NCI-H146 (cell line): ENCODE measurements at regions not wholly inside any gene's neighbourhood (a gene's known extent, or its start where the extent isn't known, plus 50 kb on each side); places are given as distances from the start of the nearest gene placed in this dataset.

ENCODE experiments used
- DNase-seq: peaks from one replicate; lab custom pipeline; 2025; lab: John Stamatoyannopoulos, UW

DNA sequence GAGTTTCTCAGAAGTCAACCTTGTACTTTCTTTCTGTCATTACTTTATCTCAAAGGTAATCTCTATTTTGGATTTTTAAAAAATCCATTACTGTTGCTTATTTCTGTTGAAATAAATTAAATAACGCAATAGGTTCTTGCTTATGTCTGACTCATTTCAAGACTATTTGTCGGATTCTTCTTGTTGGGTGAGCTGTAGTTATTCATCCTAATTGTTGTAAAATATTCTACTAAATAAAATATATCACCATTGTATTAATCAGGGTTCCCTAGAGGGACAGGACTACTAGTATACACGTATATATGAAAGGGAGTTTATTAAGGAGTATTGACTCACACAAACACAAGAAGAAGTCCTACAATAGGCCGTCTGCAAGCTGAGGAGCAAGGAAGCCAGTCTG lies 403.9 kb upstream of the CYRIA start:
- no peak for DNase-seq

DNA sequence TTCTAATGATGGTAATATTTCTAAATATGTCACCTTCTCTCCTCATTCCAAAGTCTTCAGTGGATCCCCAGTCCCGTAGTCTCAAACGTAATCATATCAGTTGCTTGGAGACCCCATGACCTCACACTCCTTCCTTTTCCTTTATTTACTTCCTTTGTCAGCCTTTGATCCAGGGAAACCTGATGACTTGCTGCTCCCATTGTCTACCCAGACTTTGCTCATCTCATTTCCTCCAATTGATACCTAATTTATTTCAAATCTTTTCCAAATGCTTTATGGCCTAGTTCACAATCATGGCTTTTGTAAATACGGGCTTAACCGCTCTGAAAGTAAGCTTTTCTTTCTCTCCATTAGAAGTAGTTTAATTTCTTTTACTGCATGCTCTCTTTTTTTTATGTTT lies 402.4 kb upstream of the CYRIA start:
- DNase-seq: no peak

GRCh38 chr2:17065536-17065935 lies 399.9 kb upstream of the CYRIA start:
- DNase-seq: no peak

DNA sequence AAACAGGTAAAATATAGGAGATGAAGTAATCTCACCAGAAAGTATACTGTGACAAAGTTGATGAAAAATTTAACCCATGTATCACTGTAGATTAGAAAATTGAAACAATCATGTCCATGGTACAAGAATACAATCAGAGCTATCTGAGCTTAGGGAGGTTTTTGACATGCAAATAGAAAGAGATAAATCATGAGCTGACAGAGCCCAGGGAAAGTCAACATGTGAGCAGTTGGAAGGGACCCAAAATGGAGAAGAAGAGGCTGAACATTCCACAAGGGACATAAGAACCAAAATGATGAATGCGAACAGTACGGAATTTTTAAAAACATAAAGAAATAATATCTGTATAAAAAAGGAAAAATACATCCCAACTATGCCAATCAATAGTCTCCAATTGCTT lies 395.4 kb upstream of the CYRIA start:
- no peak for DNase-seq

GRCh38 chr2:17059458-17059857 lies 393.8 kb upstream of the CYRIA start:
- DNase-seq: no peak

GRCh38 chr2:17058772-17059402 lies 393.3 kb upstream of the CYRIA start:
- no peak for DNase-seq

DNA sequence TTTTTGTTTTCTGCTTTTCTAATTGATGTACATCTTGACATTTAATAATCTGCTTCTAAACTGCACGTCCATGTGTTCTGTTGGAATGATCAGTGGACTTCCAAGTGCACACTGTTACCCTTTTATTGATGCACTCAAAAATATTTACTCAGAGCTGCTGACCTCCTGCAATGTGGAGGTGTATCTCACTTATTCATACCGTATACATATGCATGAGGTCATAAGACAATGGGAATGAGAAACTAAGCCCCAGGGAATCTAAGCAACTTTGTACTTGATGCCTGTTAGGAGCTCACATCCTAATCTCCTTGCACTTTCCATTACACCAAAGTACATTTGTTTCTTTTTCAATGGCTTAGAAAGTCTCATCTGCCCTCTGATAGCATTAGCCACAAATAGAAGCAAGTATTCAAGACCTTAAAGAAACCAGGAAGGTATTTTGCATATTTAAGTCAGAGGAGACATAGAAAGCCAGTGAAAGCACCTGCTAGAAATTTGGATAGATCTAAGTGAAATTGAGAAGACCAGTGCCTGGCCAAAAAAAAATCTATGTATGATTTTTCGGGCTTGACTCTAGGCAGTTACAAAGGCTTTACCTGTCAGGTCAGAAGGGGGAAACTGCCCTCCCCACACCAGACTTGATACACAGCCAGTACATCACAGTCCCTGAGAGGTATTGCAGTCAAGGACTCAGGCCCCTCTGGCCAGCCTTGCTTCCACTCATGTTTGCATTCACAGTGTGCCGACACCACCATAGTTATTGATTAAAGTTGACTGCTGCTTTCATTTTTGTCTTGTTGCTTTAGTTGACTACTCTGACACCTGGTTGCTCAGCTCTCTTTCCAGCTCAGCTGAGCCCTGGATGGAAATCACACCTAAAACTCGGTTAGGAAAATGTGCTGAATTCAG lies 391.7 kb upstream of the CYRIA start:
- DNase-seq: no peak

GRCh38 chr2:17056236-17056635 lies 390.6 kb upstream of the CYRIA start:
- DNase-seq: no peak

- peak; percentile 62 for DNase-seq
Measured at GRCh38 chr2:17052001-17052400, 386.4 kb upstream of the CYRIA start.

- DNase-seq: peak; percentile 76
Measured at GRCh38 chr2:17051538-17051937, 385.9 kb upstream of the CYRIA start.

DNA sequence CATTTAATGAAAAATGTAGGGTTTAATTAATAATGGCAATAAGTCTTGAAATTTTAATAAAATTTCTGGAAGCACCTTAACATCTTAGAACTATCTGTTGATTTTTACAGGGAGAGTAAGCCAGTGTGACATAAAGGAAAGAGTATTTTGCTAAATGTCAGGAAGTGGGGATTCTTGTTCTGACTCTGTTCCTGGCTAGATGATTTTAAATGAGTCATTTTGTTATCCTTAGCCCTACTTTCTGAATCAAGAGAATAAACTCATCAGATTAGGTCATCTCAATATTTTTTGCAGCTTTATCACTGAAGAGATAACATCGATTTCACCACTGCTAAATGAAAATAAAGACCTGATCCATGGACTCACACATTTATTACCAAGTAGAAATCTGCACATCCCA lies 377.5 kb upstream of the CYRIA start:
- no peak for DNase-seq

GRCh38 chr2:17036361-17036760 lies 370.7 kb upstream of the CYRIA start:
- DNase-seq: no peak

- no peak for DNase-seq
Measured at GRCh38 chr2:17035010-17035409, 369.4 kb upstream of the CYRIA start.

GRCh38 chr2:17030047-17030446 lies 364.4 kb upstream of the CYRIA start:
- no peak for DNase-seq

DNA sequence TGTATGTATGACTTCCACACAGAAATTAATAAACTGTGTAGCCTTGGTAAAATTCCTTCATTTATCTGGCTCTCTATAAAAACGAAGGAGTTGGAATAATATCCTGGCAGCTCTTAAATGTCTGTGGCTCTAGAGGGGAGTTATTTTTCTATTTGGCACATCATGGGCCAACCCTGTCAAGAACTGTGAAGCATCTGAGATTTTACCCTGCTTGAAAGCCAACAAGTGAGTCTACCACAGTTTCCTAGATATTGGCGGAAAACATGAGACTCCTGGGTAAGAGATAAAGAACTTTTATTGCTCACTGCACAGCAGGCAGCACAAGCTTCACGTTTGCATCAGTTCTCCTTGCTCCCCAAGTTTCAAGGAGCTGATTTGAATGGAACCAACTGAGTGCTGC lies 346.7 kb upstream of the CYRIA start:
- DNase-seq: no peak

- DNase-seq: no peak
Measured at GRCh38 chr2:17010104-17010503, 344.5 kb upstream of the CYRIA start.

DNA sequence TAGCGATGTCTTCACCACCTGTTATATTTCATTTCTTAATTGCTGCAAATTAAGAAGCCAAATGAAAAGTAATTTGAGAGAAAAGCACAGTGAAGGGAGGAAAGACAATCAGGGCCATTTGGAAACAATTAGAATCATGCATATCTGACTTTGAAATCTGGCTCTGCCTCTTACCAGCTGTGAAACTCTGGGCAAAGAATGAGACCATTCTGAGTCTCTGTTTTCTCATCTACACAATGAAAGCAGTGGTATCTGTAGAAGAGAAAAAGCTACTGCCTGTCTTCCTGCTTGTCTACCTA lies 334.5 kb upstream of the CYRIA start:
- peak; percentile 15 for DNase-seq

DNA sequence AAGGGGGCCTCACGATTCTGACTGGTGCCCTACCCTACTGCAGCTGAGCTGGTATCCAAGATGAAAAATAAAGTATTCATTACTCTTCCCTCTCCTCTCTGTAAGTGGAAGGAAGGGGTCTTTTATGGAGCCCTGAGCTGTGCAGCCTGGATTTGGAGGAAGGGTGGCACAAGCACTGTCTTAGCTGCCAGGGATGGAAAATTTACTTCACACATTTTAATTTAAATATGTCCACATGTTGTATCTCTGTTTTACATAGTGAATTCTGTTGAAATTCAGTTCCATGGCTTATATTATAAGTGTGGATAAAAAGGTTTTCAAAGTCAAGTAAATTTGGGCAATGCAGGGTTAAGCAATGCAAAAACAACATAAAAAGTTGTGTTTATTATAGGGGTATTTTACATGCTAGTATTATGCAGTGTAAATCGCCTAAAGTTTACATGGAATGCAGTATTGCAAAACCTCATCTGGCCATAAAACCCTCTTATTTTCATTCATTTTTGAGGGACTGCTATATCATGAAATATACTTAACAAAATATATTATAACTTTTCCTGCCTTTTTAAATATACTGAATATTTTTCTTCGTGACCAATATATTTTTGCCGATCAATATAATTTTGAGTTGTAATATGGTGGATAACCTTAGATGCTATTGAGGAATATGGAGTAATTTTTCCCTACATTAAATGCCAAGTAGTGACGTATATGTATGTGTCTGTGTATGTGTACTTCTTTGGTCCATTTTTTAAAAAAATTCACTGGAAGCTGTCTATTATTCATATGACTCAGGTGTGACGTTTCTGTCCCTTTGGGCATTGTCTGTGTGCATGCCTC lies 333.9 kb upstream of the CYRIA start:
- no peak for DNase-seq

- DNase-seq: no peak
Measured at GRCh38 chr2:16978301-16978700, 312.7 kb upstream of the CYRIA start.

DNA sequence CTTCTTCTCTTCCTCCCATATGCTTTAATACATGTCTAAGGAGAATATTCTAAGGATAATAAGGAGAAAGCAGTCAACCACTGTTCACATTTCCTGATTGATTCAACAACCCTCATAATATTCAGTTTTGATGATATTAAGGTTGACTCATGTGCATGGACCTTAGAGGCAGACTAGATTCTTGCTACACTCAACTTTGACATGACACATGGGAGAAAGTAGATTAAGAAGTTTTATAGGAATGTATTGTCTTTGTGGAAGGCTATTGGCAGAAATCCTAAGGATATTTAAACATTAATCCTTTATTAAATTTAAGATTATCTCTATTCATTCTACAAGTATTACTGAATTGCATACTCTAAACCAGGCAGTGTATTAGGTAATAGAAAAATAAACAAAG lies 309.1 kb upstream of the CYRIA start:
- DNase-seq: no peak

DNA sequence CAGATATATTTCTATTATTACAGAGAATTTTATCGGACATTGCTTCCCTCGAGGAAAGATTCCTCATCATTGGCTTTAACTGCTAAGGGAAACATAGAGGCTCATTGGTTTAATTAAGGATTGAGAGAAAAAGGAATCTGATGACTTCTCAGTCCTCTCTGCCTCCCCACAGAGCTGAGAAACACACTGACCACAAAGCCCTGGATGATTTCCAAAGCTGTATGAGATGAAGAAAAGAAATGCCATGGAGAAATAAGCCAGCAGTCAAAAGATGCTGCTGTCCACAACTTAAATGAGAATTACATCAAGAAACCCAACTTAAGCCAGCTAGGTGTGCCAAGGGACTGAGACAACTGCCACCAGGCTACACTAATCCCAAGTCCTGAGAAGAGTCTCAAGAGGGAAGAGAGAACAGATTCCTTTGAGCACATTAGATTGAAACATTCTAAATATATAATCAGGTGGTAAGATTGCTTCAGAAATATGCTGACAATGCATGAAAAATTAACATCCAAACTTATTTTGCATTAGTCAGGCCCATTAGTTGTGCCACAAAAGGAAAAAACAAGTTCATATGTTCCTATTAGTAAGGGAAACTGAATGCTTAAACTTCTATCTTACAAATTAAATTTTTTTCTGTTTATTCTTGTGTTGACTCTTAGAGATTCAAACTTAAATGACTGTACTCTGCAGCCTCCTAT lies 308.1 kb upstream of the CYRIA start:
- no peak for DNase-seq

DNA sequence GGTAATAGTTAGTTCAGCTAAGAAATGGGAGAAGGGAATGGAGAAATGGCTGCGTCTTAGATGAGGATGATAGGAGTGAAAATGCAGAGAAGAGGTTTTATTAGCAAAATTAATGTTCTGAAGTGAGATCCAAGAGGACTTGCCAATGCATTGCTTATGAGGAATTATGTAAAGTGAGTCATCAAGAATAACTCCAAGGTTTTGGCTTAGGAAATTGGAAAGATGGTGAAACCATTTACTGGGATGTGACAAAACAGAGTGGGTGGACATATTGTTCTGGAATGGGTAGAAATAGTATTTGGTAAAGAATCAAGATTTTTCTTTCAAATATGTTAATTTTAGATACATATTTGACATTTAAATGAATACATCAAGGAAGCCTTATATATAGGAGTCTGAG lies 306.6 kb upstream of the CYRIA start:
- no peak for DNase-seq
